Neural crest cell (in vitro differentiated cells): ENCODE measurements at regions not wholly inside any gene's neighbourhood (a gene's known extent, or its start where the extent isn't known, plus 50 kb on each side); places are given as distances from the start of the nearest gene placed in this dataset.

Experiments used
- DNase-seq: peaks from one replicate; pipeline ENCODE4 v3.0.0; 2021; ENCODE audit warnings: low read depth, mixed read lengths, low spot score
- H3K27ac Mint-ChIP-seq: one replicate; pipeline ENCODE4 v1.8.0; 2021; ENCODE audit warnings: mild to moderate bottlenecking, mixed read lengths; ENCODE audit not compliant: unreplicated experiment
- H3K27me3 Mint-ChIP-seq: 2 replicates; pipeline ENCODE4 v1.8.0; 2021; ENCODE audit warnings: low read depth, mild to moderate bottlenecking, mixed read lengths
- H3K36me3 Mint-ChIP-seq: 2 replicates; pipeline ENCODE4 v1.8.0; 2021; ENCODE audit warnings: low read depth, mild to moderate bottlenecking, mixed read lengths
- H3K4me1 Mint-ChIP-seq: 2 replicates; pipeline ENCODE4 v1.8.0; 2021; ENCODE audit warnings: mixed read lengths
- H3K4me3 Mint-ChIP-seq: one replicate; pipeline ENCODE4 v1.8.0; 2021; ENCODE audit warnings: mild to moderate bottlenecking, mixed read lengths
- H3K9me3 Mint-ChIP-seq: 2 replicates; pipeline ENCODE4 v1.8.0; 2021; ENCODE audit warnings: mixed read lengths
- TF ChIP-seq, protein P1 (sequence below): fragments of 200-600 bp; sonication (generic); conservative IDR thresholded peaks from 2 replicates; pipeline ENCODE4 v1.5.0; 2021; ENCODE audit warnings: antibody characterized with exemption, mild to moderate bottlenecking

DNA sequence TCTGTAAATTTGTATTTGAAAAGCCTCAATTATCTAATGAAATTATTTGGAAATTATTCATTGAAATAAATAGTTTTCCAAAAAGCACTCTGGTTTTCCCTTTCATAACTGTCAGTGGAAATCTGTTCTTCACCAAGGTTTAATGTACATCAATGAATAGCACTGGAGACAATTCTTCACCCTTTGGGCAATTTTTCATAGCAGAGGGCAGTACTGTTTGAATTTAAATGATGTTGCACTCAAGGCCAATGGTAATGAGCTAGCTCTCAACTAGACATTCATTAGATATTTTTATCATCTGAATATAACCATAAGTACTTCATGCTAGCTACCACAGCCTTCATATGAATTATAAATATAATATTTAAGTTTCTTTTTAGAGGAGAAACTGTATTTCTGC is 658.2 kb upstream of the CCDC54 start:
- Mint-ChIP-seq H3K4me3 (no peak overlapping the region), H3K27ac (no peak overlapping the region), H3K4me1 (no peaks in the 10 kb centered on the region), H3K27me3 (no peaks in the 10 kb centered on the region), H3K9me3 (peaks cover 2% of the 10 kb centered on the region), H3K36me3 (no peaks in the 10 kb centered on the region)
- no peak for DNase-seq
- TF ChIP-seq, protein P1, sequence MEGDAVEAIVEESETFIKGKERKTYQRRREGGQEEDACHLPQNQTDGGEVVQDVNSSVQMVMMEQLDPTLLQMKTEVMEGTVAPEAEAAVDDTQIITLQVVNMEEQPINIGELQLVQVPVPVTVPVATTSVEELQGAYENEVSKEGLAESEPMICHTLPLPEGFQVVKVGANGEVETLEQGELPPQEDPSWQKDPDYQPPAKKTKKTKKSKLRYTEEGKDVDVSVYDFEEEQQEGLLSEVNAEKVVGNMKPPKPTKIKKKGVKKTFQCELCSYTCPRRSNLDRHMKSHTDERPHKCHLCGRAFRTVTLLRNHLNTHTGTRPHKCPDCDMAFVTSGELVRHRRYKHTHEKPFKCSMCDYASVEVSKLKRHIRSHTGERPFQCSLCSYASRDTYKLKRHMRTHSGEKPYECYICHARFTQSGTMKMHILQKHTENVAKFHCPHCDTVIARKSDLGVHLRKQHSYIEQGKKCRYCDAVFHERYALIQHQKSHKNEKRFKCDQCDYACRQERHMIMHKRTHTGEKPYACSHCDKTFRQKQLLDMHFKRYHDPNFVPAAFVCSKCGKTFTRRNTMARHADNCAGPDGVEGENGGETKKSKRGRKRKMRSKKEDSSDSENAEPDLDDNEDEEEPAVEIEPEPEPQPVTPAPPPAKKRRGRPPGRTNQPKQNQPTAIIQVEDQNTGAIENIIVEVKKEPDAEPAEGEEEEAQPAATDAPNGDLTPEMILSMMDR, result no peak

DNA sequence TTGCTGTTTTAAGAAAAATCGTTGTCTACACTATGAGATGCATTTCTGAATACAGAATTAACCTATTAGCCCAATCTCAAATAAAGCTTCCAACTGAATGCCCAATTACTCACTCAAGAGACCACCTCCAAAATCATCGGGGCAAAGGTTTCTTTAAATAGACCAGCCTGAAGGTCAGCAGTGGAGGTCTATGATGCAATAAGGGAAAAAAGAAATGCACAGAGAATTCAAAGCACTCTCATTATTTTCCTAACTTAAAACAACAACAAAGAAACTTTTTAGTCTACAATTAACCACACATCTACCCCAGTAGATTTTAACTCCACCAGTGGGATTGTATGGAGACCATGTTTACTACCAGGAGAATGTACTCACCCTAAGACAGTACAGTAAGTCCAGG is 657.7 kb upstream of the CCDC54 start:
- H3K9me3 Mint-ChIP-seq, result peaks cover 3% of the 10 kb centered on the region
- H3K4me3 Mint-ChIP-seq, result no peak overlapping the region
- TF ChIP-seq, protein P1, result no peak
- H3K27ac Mint-ChIP-seq, result no peak overlapping the region
- no peaks in the 10 kb centered on the region for H3K4me1 Mint-ChIP-seq
- DNase-seq, result no peak
- H3K36me3 Mint-ChIP-seq, result no peaks in the 10 kb centered on the region
- no peaks in the 10 kb centered on the region for H3K27me3 Mint-ChIP-seq

DNA sequence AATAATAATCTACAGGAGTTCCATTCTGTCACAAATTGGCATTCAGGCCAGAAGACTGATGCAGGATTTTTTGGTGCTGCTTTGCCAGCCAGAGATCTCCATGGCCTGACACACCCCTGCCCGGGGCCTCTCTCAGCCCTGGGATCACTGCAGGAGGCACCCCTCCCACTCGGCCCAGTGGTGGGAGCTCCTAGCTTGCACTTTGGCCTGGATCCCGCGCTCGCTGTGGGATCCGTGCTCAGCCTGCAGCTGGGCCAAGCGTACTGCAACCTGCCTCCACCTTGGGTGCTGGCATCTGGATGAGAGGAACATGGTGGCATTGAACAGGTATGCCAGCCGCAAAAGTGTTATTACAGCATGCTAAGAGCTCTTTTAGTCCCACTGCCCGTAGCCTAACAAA is 656.7 kb upstream of the CCDC54 start:
- Mint-ChIP-seq H3K36me3 (no peaks in the 10 kb centered on the region), H3K4me1 (no peaks in the 10 kb centered on the region), H3K27ac (no peak overlapping the region), H3K9me3 (peaks cover 3% of the 10 kb centered on the region), H3K4me3 (no peak overlapping the region), H3K27me3 (no peaks in the 10 kb centered on the region)
- no peak for DNase-seq
- TF ChIP-seq, protein P1, result no peak

DNA sequence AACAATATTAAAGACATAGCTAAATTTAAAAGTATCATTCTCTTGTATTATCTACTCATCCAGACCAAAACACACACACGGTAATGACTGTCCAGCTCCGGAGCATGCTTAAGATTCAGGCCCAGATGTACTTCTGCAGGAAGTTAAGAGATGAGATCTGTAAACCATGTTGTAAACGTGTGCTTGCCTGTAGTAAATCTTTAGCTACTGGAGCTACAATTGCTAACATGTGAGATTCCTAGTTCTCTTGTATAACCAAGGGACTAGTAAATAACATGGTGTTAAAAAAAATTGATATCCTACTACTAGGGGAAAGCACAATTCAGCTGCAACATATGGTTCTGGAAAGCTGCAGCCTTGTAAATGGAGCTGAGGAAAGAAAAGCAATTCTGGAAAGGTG is 651.7 kb upstream of the CCDC54 start:
- Mint-ChIP-seq H3K9me3 (peaks cover 3% of the 10 kb centered on the region), H3K27ac (no peak overlapping the region), H3K4me3 (no peak overlapping the region), H3K4me1 (peaks cover 18% of the 10 kb centered on the region), H3K36me3 (no peaks in the 10 kb centered on the region), H3K27me3 (no peaks in the 10 kb centered on the region)
- no peak for DNase-seq
- TF ChIP-seq, protein P1, result no peak

DNA sequence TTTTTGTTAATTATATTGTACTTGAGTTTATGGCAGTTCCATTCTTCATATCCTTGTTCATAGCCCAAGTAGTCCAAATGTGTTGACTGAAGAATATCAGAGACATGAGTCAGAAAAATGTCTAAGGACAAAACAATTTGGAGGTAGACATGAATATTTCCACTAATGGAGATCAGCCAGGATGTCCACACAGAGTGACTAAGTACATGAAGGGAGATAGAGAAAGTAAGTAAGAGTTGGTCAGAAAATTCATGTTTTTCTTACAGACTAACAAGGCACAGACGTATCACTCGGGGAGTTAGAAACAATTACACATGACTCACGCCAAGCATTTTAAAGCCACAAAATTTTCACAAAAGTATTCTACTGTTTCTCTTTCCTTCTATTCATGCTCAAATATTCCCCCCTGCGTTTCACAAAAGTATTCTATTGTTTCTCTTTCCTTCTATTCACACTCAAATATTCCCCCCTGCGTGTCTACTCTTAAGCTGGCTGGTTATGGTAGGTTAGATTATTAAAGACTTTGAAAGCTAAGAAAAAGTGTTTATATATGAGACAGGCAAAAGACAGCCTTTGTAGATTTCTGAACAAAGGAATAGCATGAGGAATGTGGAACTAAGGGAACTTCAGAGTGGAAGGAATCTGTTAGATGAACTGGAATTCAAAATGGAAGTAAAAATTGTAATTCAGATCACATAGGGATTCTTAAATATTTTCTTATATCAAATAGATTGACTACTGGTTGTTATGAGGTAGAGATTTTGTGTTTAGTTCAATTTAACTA is 648.7 kb upstream of the CCDC54 start:
- Mint-ChIP-seq H3K4me3 (no peak overlapping the region), H3K36me3 (no peaks in the 10 kb centered on the region), H3K9me3 (peaks cover 3% of the 10 kb centered on the region), H3K4me1 (peaks cover 18% of the 10 kb centered on the region), H3K27ac (no peak overlapping the region), H3K27me3 (no peaks in the 10 kb centered on the region)
- no peak for DNase-seq
- TF ChIP-seq, protein P1, result no peak
